ENCODE measurements at regions not wholly inside any gene's neighbourhood (a gene's known extent, or its start where the extent isn't known, plus 50 kb on each side); places are given as distances from the start of the nearest gene placed in this dataset.
"Not testable (repeated sequence)": the region's sequence is repeated elsewhere in the genome, so short reads cannot be mapped to it uniquely, and the experiment has no call there.

- Histone ChIP-seq H3K4me3 (ENCODE audit: low read length) (no peak overlapping the region), H3K27me3 (ENCODE audit: control insufficient read depth, insufficient read depth, low read length) (no peaks in the 10 kb centered on the region), H3K9me3 (ENCODE audit: control insufficient read depth, low read depth, low read length) (no peaks in the 10 kb centered on the region), H3K9ac (ENCODE audit: low read length) (no peak overlapping the region), H3K4me1 (ENCODE audit: control insufficient read depth, low read depth, low read length) (no peaks in the 10 kb centered on the region), H3K36me3 (ENCODE audit: control insufficient read depth, low read depth, low read length) (no peaks in the 10 kb centered on the region), H3K27ac (ENCODE audit: low read length) (no peak overlapping the region)
These were observed 87.5 kb upstream of the TLE1 start for GRCh38 chr9:81776834-81777233.

- Histone ChIP-seq H3K4me1 (ENCODE audit: control insufficient read depth, low read depth, low read length) (no peaks in the 10 kb centered on the region), H3K36me3 (ENCODE audit: control insufficient read depth, low read depth, low read length) (no peaks in the 10 kb centered on the region), H3K9ac (ENCODE audit: low read length) (no peak overlapping the region), H3K27me3 (ENCODE audit: control insufficient read depth, insufficient read depth, low read length) (no peaks in the 10 kb centered on the region), H3K27ac (ENCODE audit: low read length) (no peak overlapping the region), H3K9me3 (ENCODE audit: control insufficient read depth, low read depth, low read length) (no peaks in the 10 kb centered on the region), H3K4me3 (ENCODE audit: low read length) (no peak overlapping the region)
These were observed 88.1 kb upstream of the TLE1 start for GRCh38 chr9:81777482-81777881.

DNA sequence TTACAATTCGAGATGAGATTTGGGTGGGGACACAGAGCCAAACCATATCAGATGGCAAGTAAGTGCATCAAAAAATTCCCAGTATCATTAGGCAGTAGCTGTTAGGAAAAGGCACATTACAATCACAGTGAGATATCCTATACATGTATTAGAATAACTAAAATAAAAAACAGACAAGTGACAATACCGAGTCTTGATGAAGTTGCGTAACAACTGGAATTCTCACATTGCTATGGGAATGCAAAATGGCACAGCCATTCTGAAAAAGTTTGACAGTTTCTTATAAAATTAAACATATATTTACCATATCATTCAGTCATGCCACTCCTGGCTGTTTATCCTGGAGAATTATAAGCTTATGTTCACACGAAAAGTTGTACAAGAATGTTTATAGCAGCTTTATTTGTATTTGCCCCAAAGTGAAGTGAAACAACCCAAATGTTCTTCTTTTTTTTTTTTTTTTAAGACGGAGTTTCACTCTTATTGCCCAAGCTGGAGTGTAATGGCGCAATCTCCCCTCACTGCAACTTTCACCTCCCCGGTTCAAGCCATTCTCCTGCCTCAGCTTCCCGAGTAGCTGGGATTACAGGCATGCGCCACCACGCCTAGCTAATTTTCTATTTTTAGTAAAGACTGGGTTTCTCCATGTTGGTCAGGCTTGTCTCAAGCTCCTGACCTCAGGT, 93.1 kb upstream of the TLE1 start:
- H3K4me1 ChIP-seq (ENCODE audit: control insufficient read depth, low read depth, low read length), result no peaks in the 10 kb centered on the region
- no peaks in the 10 kb centered on the region for H3K9me3 ChIP-seq (ENCODE audit: control insufficient read depth, low read depth, low read length)
- H3K4me3 ChIP-seq (ENCODE audit: low read length), result no peak overlapping the region
- H3K27me3 ChIP-seq (ENCODE audit: control insufficient read depth, insufficient read depth, low read length), result no peaks in the 10 kb centered on the region
- no peak overlapping the region for H3K27ac ChIP-seq (ENCODE audit: low read length)
- H3K9ac ChIP-seq (ENCODE audit: low read length), result no peak overlapping the region
- H3K36me3 ChIP-seq (ENCODE audit: control insufficient read depth, low read depth, low read length), result no peaks in the 10 kb centered on the region

DNA sequence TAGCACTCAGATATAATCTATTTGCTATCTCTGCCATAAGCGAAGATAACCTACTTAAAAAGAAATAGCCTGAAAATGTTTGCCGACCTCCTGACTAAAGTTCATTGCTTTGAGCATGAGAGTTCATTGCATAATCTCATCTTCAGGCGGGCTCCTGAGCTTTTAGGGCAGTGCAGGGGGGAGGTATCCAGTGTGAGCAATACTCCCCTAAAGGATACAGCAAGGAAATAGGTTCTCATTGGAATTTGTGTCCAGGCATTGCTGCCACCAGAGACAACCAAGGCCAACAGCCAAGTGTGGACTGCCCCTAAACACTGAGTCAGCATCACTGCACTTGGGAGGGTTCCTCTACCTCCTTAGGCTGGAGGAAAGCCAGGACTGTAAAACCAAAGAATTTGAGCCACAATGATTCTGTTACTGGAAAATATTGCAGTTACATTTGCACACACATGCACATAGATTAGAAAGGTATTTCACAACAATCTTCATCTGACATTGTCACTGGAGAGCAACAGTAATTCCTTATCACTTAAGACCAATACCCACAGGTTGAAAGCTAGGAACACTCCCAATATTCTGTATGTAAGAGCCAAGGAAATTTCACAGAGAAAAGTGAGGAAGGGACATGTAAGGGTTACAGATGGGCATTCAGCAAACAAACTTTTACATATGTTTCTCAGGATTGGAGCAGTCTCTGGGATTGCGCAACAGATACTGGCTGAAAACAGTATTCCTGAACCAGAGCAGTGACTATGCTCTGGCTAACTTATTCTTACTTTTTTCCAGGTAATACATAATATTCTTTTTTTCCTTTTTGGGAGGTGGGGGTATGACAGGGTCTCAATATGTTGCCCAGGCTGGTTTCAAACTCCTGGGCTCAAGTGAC, 98.6 kb upstream of the TLE1 start:
- no peak overlapping the region for H3K9ac ChIP-seq (ENCODE audit: low read length)
- no peak overlapping the region for H3K4me3 ChIP-seq (ENCODE audit: low read length)
- H3K36me3 ChIP-seq (ENCODE audit: control insufficient read depth, low read depth, low read length), result no peaks in the 10 kb centered on the region
- H3K27ac ChIP-seq (ENCODE audit: low read length), result no peak overlapping the region
- H3K27me3 ChIP-seq (ENCODE audit: control insufficient read depth, insufficient read depth, low read length), result no peaks in the 10 kb centered on the region
- H3K9me3 ChIP-seq (ENCODE audit: control insufficient read depth, low read depth, low read length), result no peaks in the 10 kb centered on the region
- no peaks in the 10 kb centered on the region for H3K4me1 ChIP-seq (ENCODE audit: control insufficient read depth, low read depth, low read length)

GRCh38 chr9:81789721-81790120, 100.4 kb upstream of the TLE1 start:
- no peaks in the 10 kb centered on the region for H3K27me3 ChIP-seq (ENCODE audit: control insufficient read depth, insufficient read depth, low read length)
- no peak overlapping the region for H3K27ac ChIP-seq (ENCODE audit: low read length)

DNA sequence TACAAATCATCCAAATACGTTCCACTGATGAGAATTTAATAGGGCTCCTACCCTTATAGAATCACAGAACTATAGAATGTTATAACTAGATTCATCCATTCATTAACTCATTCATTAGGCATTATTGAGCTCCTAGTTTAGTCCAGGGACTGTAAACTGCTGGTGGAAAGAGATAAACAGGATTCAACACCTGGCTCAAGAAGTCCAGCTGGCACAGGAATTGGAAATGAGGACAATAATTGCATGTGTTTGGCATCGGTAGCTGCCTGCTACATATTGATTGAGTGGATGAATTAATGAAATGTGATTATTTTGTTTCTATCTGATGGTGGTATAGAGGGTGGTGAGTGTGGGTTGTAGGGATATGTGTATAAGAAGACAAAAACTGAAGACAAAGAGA, 100.8 kb upstream of the TLE1 start:
- Histone ChIP-seq H3K27me3 (ENCODE audit: control insufficient read depth, insufficient read depth, low read length) (no peaks in the 10 kb centered on the region), H3K36me3 (ENCODE audit: control insufficient read depth, low read depth, low read length) (no peaks in the 10 kb centered on the region), H3K4me3 (ENCODE audit: low read length) (no peak overlapping the region)

More at GRCh38 chr9:81789721-81790120, 100.4 kb upstream of the TLE1 start:
- Histone ChIP-seq H3K9me3 (ENCODE audit: control insufficient read depth, low read depth, low read length) (no peaks in the 10 kb centered on the region), H3K36me3 (ENCODE audit: control insufficient read depth, low read depth, low read length) (no peaks in the 10 kb centered on the region), H3K4me3 (ENCODE audit: low read length) (no peak overlapping the region), H3K9ac (ENCODE audit: low read length) (no peak overlapping the region), H3K4me1 (ENCODE audit: control insufficient read depth, low read depth, low read length) (no peaks in the 10 kb centered on the region)

GRCh38 chr9:81791076-81791475, 101.7 kb upstream of the TLE1 start:
- H3K4me3 ChIP-seq (ENCODE audit: low read length), result no peak overlapping the region
- no peak overlapping the region for H3K9ac ChIP-seq (ENCODE audit: low read length)
- no peaks in the 10 kb centered on the region for H3K4me1 ChIP-seq (ENCODE audit: control insufficient read depth, low read depth, low read length)
- no peaks in the 10 kb centered on the region for H3K27me3 ChIP-seq (ENCODE audit: control insufficient read depth, insufficient read depth, low read length)
- no peak overlapping the region for H3K27ac ChIP-seq (ENCODE audit: low read length)
- H3K36me3 ChIP-seq (ENCODE audit: control insufficient read depth, low read depth, low read length), result no peaks in the 10 kb centered on the region
- H3K9me3 ChIP-seq (ENCODE audit: control insufficient read depth, low read depth, low read length), result no peaks in the 10 kb centered on the region

More for the DNA sequence above, 100.8 kb upstream of the TLE1 start:
- H3K9ac ChIP-seq (ENCODE audit: low read length), result no peak overlapping the region
- H3K27ac ChIP-seq (ENCODE audit: low read length), result no peak overlapping the region
- no peaks in the 10 kb centered on the region for H3K4me1 ChIP-seq (ENCODE audit: control insufficient read depth, low read depth, low read length)
- no peaks in the 10 kb centered on the region for H3K9me3 ChIP-seq (ENCODE audit: control insufficient read depth, low read depth, low read length)

DNA sequence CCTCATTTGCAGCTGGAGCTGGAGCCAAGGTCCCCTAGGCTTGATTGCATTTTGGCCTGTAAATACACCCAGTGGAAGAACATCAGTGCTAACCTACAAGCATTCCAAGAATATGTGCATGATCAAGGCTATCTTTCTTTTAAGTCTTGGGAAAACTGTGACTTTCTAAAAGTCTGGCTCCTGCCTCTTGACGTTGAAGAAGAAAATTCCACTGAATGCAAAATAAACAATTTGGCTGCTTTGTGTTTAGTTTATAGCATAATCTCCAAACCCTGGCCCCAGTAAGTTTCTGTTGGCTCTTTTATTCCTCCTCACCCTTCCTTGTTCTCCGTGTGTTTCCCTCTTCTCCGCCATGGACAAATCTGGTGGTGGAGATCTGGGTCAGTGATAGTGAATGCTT, 109.3 kb upstream of the TLE1 start:
- H3K27me3 ChIP-seq (ENCODE audit: control insufficient read depth, insufficient read depth, low read length), result no peaks in the 10 kb centered on the region
- no peak overlapping the region for H3K27ac ChIP-seq (ENCODE audit: low read length)
- H3K9ac ChIP-seq (ENCODE audit: low read length), result no peak overlapping the region
- H3K4me1 ChIP-seq (ENCODE audit: control insufficient read depth, low read depth, low read length), result no peaks in the 10 kb centered on the region
- no peaks in the 10 kb centered on the region for H3K36me3 ChIP-seq (ENCODE audit: control insufficient read depth, low read depth, low read length)
- no peak overlapping the region for H3K4me3 ChIP-seq (ENCODE audit: low read length)
- no peaks in the 10 kb centered on the region for H3K9me3 ChIP-seq (ENCODE audit: control insufficient read depth, low read depth, low read length)

DNA sequence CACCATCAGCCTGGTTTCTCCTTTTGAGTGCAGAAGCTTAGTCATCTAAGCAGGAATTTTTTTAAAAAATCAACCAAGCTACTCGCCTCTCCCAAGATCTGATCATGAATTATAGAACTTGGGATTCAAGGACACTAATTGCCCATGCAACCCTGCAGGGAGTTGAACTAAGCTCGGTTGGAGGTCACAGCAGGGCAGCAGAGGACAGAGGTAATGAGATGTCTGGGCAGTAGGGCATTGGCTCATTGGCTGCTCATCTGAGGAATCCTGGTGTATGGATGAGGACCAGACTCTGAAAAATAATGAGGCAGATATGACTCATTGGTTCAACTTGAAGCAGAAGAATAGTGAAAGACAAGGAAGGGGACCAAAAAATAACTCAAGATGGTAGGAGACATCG, 111.8 kb upstream of the TLE1 start:
- Histone ChIP-seq H3K27me3 (ENCODE audit: control insufficient read depth, insufficient read depth, low read length) (no peaks in the 10 kb centered on the region), H3K4me1 (ENCODE audit: control insufficient read depth, low read depth, low read length) (no peaks in the 10 kb centered on the region), H3K9ac (ENCODE audit: low read length) (no peak overlapping the region), H3K9me3 (ENCODE audit: control insufficient read depth, low read depth, low read length) (no peaks in the 10 kb centered on the region), H3K36me3 (ENCODE audit: control insufficient read depth, low read depth, low read length) (no peaks in the 10 kb centered on the region), H3K27ac (ENCODE audit: low read length) (no peak overlapping the region), H3K4me3 (ENCODE audit: low read length) (no peak overlapping the region)

GRCh38 chr9:81804306-81804705, 115.0 kb upstream of the TLE1 start:
- H3K9ac ChIP-seq (ENCODE audit: low read length), result no peak overlapping the region
- H3K4me3 ChIP-seq (ENCODE audit: low read length), result no peak overlapping the region
- no peaks in the 10 kb centered on the region for H3K9me3 ChIP-seq (ENCODE audit: control insufficient read depth, low read depth, low read length)
- no peaks in the 10 kb centered on the region for H3K36me3 ChIP-seq (ENCODE audit: control insufficient read depth, low read depth, low read length)
- H3K4me1 ChIP-seq (ENCODE audit: control insufficient read depth, low read depth, low read length), result no peaks in the 10 kb centered on the region
- no peak overlapping the region for H3K27ac ChIP-seq (ENCODE audit: low read length)
- H3K27me3 ChIP-seq (ENCODE audit: control insufficient read depth, insufficient read depth, low read length), result no peaks in the 10 kb centered on the region

DNA sequence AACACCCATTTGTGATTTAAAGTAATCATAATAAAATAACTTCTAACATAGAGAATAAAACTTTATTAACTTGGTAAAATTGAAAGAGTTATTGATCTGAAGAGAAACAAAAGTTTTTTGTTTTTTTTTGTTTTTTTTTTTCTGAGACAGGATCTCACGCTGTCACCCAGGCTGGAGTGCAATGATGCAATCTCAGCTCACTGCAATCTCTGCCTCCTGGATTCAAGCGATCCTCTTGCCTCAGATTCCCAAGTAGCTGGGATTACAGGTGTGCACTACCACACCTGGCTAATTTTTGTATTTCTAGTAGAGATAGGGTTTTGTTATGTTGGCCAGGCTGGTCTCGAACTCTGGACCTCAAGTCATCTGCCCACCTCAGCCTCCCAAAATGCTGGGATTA, 116.5 kb upstream of the SPATA31D4 start:
- not testable (repeated sequence) for H3K9me3 ChIP-seq (ENCODE audit: control insufficient read depth, low read depth, low read length); H3K9ac ChIP-seq (ENCODE audit: low read length)

DNA sequence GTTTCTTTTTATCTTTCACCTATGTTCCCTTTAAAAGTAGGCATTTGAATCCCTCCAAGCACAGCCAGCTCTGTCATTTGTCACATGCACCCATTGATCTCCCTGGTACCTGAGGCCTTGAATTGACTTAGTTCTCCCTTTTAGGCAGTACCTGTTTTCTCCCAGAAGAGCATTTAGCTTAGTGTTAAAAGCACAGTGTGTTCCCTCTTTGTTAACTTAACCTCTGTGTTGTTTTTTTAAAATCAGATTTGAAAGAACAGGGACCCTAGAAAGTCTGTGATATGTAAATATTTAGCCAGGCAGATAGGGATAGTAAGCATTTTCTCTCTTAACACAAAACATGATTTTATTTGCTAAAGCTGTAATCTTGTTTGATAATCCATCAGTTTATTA, 113.8 kb upstream of the SPATA31D4 start:
- H3K27ac ChIP-seq (ENCODE audit: low read length), result no peak overlapping the region

More for the DNA sequence above, 116.5 kb upstream of the SPATA31D4 start:
- not testable (repeated sequence) for H3K27ac ChIP-seq (ENCODE audit: low read length); H3K4me3 ChIP-seq (ENCODE audit: low read length); H3K36me3 ChIP-seq (ENCODE audit: control insufficient read depth, low read depth, low read length); H3K27me3 ChIP-seq (ENCODE audit: control insufficient read depth, insufficient read depth, low read length)
- H3K4me1 ChIP-seq (ENCODE audit: control insufficient read depth, low read depth, low read length), result peaks cover 21% of the 10 kb centered on the region

More for the DNA sequence above, 113.8 kb upstream of the SPATA31D4 start:
- Histone ChIP-seq H3K9ac (ENCODE audit: low read length) (no peak overlapping the region), H3K4me1 (ENCODE audit: control insufficient read depth, low read depth, low read length) (peaks cover 29% of the 10 kb centered on the region), H3K27me3 (ENCODE audit: control insufficient read depth, insufficient read depth, low read length) (peaks cover 4% of the 10 kb centered on the region), H3K4me3 (ENCODE audit: low read length) (no peak overlapping the region), H3K36me3 (ENCODE audit: control insufficient read depth, low read depth, low read length) (no peaks in the 10 kb centered on the region), H3K9me3 (ENCODE audit: control insufficient read depth, low read depth, low read length) (no peaks in the 10 kb centered on the region)

Data from iPS-18a (cell line).